IMR-90 (cell line): ENCODE measurements at regions not wholly inside any gene's neighbourhood (a gene's known extent, or its start where the extent isn't known, plus 50 kb on each side); places are given as distances from the start of the nearest gene placed in this dataset.

Experiments used
- ATAC-seq: fragments of 200-7000 bp; cut with Tn5 transposase; 2 replicates; pipeline ENCODE4 v1.9.1; 2020; ENCODE audit warnings: low read depth, mild to moderate bottlenecking, moderate library complexity
- BruUV-seq: library from RNA; stranded (reverse); fragments of 400-500 nt; replicated peaks from 2 replicates; lab custom pipeline; 2021; lab: Mats Ljungman, UMichigan
- CTCF ChIA-PET: fragments of 300-600 bp; formaldehyde crosslinking; extraction: SDS; loops from one replicate; lab custom pipeline; 2021; ENCODE audit warnings: antibody characterized with exemption; lab: Yijun Ruan, JAX
- POLR2A ChIA-PET: fragments of 300-600 bp; sonication (Branson Sonifier 250); formaldehyde crosslinking; loops from one replicate; lab custom pipeline; 2022; ENCODE audit warnings: antibody characterized with exemption; ENCODE audit not compliant: unreplicated experiment; lab: Charles Lee
- DNase-seq: peaks from one replicate; pipeline ENCODE4 v3.0.0; 2013
- H2AFZ ChIP-seq: replicated peaks from 2 replicates; pipeline ENCODE3; 2013; ENCODE audit warnings: low read length, mild to moderate bottlenecking; ENCODE audit not compliant: poor library complexity
- H2AK5ac ChIP-seq: 2 replicates; pipeline ENCODE4 v1.6.1; 2013; ENCODE audit warnings: low read depth, low read length, inconsistent platforms
- H2AK9ac ChIP-seq: replicated peaks from 2 replicates; pipeline ENCODE3; 2013; ENCODE audit warnings: mild to moderate bottlenecking, low read depth, low read length, moderate library complexity; ENCODE audit not compliant: poor library complexity
- H2BK120ac ChIP-seq: 2 replicates; pipeline ENCODE4 v1.6.1; 2013; ENCODE audit warnings: low read depth, low read length, inconsistent platforms
- H2BK15ac ChIP-seq: 3 replicates; pipeline ENCODE4 v1.6.1; 2013; ENCODE audit warnings: low read depth, low read length, inconsistent platforms
- H2BK20ac ChIP-seq: 2 replicates; pipeline ENCODE4 v1.6.1; 2013; ENCODE audit warnings: low read depth, mild to moderate bottlenecking, inconsistent platforms, low read length, moderate library complexity
- H2BK5ac ChIP-seq: 2 replicates; pipeline ENCODE4 v1.6.1; 2013; ENCODE audit warnings: mild to moderate bottlenecking, low read depth, low read length, inconsistent platforms; ENCODE audit not compliant: poor library complexity, severe bottlenecking
- H3K14ac ChIP-seq: replicated peaks from 2 replicates; pipeline ENCODE4 v1.6.1; 2013; ENCODE audit warnings: low read depth, low read length, inconsistent platforms
- H3K18ac ChIP-seq: 2 replicates; pipeline ENCODE4 v1.6.1; 2013; ENCODE audit warnings: low read depth, low read length, control low read depth
- H3K23ac ChIP-seq: 2 replicates; pipeline ENCODE4 v1.6.1; 2013; ENCODE audit warnings: low read depth, low read length, inconsistent platforms
- H3K27ac ChIP-seq: 2 replicates; pipeline ENCODE4 v1.5.1; 2013; ENCODE audit warnings: mild to moderate bottlenecking, control low read depth, low read length; ENCODE audit not compliant: insufficient read depth
- H3K27me3 ChIP-seq: 2 replicates; pipeline ENCODE4 v1.6.1; 2013; ENCODE audit warnings: low read length; ENCODE audit not compliant: control insufficient read depth, insufficient read depth
- H3K36me3 ChIP-seq: 2 replicates; pipeline ENCODE4 v1.6.1; 2013; ENCODE audit warnings: low read length, mixed read lengths; ENCODE audit not compliant: control insufficient read depth, insufficient read depth
- H3K4ac ChIP-seq: 2 replicates; pipeline ENCODE4 v1.6.1; 2013; ENCODE audit warnings: low read depth, low read length, inconsistent platforms
- H3K4me1 ChIP-seq: 2 replicates; pipeline ENCODE4 v1.6.1; 2013; ENCODE audit warnings: low read length, mixed read lengths; ENCODE audit not compliant: control insufficient read depth, insufficient read depth
- H3K4me2 ChIP-seq: 2 replicates; pipeline ENCODE4 v1.6.1; 2013; ENCODE audit warnings: low read depth, mild to moderate bottlenecking, control low read depth, low read length, moderate library complexity
- H3K4me3 ChIP-seq: 2 replicates; pipeline ENCODE4 v1.5.1; 2013; ENCODE audit warnings: low read depth, mild to moderate bottlenecking, control low read depth, low read length, moderate library complexity; ENCODE audit not compliant: insufficient read depth
- H3K56ac ChIP-seq: 2 replicates; pipeline ENCODE4 v1.6.1; 2013; ENCODE audit warnings: low read length, inconsistent platforms; ENCODE audit not compliant: insufficient read depth; ENCODE audit errors: extremely low read depth
- H3K79me1 ChIP-seq, 2 experiments: 2 replicates each; pipeline ENCODE4 v1.6.1; 2013; ENCODE audit warnings: low read length in 2 of 2, inconsistent platforms in 1 of 2, low read depth in 1 of 2
- H3K9ac ChIP-seq: 2 replicates; pipeline ENCODE4 v1.6.1; 2013; ENCODE audit warnings: low read depth, low read length, control low read depth
- H3K9me1 ChIP-seq: 2 replicates; pipeline ENCODE4 v1.6.1; 2013; ENCODE audit warnings: low read length, inconsistent platforms; ENCODE audit not compliant: insufficient read depth
- H3K9me3 ChIP-seq: 2 replicates; pipeline ENCODE4 v1.6.1; 2013; ENCODE audit warnings: low read length; ENCODE audit not compliant: control insufficient read depth, insufficient read depth
- H4K20me1 ChIP-seq: 2 replicates; pipeline ENCODE4 v1.6.1; 2013; ENCODE audit warnings: low read length, inconsistent platforms; ENCODE audit not compliant: insufficient read depth
- H4K5ac ChIP-seq: 2 replicates; pipeline ENCODE4 v1.6.1; 2013; ENCODE audit warnings: mild to moderate bottlenecking, low read depth, low read length, control low read depth
- H4K8ac ChIP-seq, 2 experiments: 2 replicates each; pipeline ENCODE4 v1.6.1; 2013; ENCODE audit warnings: low read depth in 2 of 2, low read length in 2 of 2, control low read depth in 1 of 2, inconsistent platforms in 1 of 2
- H4K91ac ChIP-seq: 2 replicates; pipeline ENCODE4 v1.6.1; 2013; ENCODE audit warnings: low read depth, low read length, inconsistent platforms; ENCODE audit not compliant: insufficient read depth
- BHLHE40 ChIP-seq: fragments of 150-350 bp; IDR thresholded peaks from 2 replicates; pipeline ENCODE4 v1.6.1; 2016; ENCODE audit warnings: mild to moderate bottlenecking, low read depth, low read length
- CHD1 ChIP-seq: IDR thresholded peaks from 2 replicates; pipeline ENCODE4 v1.6.1; 2012; ENCODE audit warnings: low read depth, low read length, improper control_type of control experiment
- MAFK ChIP-seq: IDR thresholded peaks from 2 replicates; pipeline ENCODE4 v1.6.1; 2012; ENCODE audit warnings: low read depth, low read length, improper control_type of control experiment
- dilution Hi-C: fragments of 300-500 bp; cut with HindIII; formaldehyde crosslinking; loops from one replicate; pipeline ENCODE4 v1.14.3; 2018; ENCODE audit warnings: low sequenced_read_pairs; ENCODE audit not compliant: unreplicated experiment
- in situ Hi-C: fragments of 300-500 bp; cut with MboI; formaldehyde crosslinking; loops from 3 replicates; pipeline ENCODE4 v1.14.3; 2019; ENCODE audit warnings: low sequenced_read_pairs, inconsistent platforms, mixed read lengths
- intact Hi-C: fragments of 100-400 bp; cut with micrococcal nuclease; formaldehyde crosslinking; loops from 2 replicates; pipeline ENCODE4 v1.10.0; 2022

- Histone ChIP-seq H4K5ac (no peak overlapping the region), H2BK15ac (no peak overlapping the region), H4K8ac (no peak overlapping the region), H3K23ac (no peak overlapping the region), H4K91ac (no peak overlapping the region), H3K27me3 (no peaks in the 10 kb centered on the region), H3K56ac (no peak overlapping the region), H3K9ac (no peak overlapping the region), H3K14ac (no peak overlapping the region), H3K9me1 (no peaks in the 10 kb centered on the region), H2BK20ac (no peak overlapping the region), H2BK5ac (no peak overlapping the region), H3K4me2 (no peak overlapping the region), H2AFZ (no peak overlapping the region), H4K20me1 (no peaks in the 10 kb centered on the region), H3K4me1 (no peaks in the 10 kb centered on the region), H3K9me3 (peaks cover 9% of the 10 kb centered on the region), H3K4me3 (no peak overlapping the region), H2AK9ac (no peak overlapping the region), H3K27ac (no peak overlapping the region), H3K79me1 (no peaks in the 10 kb centered on the region), H3K18ac (no peak overlapping the region), H3K4ac (no peak overlapping the region), H3K36me3 (no peaks in the 10 kb centered on the region), H2BK120ac (no peak overlapping the region), H2AK5ac (no peak overlapping the region)
- intact Hi-C loops, result no loop called here
- dilution Hi-C loops, result no loop called here
- TF ChIP-seq CHD1 (no peak), BHLHE40 (no peak), MAFK (no peak)
- in situ Hi-C loops, result no loop called here
- BruUV-seq, result no TSS peak
- DNase-seq, result no peak
- ATAC-seq, result no peak
- ChIA-PET POLR2A (no interaction called here), CTCF (no interaction called here)
Observed at GRCh38 chr9:106356924-106357323, 506.0 kb upstream of the ZNF462 start.
